ENCODE measurements at regions not wholly inside any gene's neighbourhood (a gene's known extent, or its start where the extent isn't known, plus 50 kb on each side); places are given as distances from the start of the nearest gene placed in this dataset.

DNA sequence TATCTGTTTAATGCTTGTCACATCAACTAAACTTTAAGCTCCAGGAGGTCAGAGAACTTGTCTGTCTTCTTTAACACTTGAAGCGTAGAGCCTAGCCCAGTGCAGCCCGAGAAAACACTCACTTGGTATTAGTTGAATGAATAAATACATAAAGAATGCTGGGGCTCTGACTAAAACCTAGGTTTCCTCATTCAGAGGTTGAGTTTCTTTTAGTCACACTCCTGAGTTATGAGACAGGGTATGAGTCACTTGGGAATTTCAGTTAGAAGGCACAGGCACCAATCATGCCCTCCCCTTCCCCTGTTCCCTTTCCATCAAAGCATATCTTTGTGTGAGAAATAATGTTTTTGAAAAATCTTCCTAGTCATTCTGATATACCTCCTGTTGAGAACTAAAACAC is 589.8 kb upstream of the DPPA4 start:
- DNase-seq: no peak
- 37 to 52% (median 43%) methylated on average over 2 of the region's 2 CpGs for WGBS, 4 donors

DNA sequence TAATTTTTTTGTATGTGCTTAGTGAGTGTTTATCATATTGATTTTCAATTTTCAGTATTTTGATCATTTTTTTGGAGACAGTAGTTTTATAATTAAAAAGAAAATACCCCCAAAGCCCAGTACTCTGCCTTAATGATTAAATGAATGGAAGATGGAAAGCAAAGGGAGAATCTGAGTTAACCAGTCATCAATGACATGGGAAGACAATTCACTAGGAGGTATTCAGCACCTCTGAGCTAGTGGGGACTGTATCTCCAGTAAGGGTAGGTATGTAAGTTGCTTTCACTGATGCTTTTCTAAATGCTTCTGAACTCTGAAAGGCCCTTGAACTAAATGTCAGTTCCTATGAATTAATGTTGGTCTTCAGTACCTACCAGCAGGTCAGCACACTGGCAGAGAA is 590.4 kb upstream of the DPPA4 start:
- H3K4me1 ChIP-seq (replicated peaks in 1 of 2): no peaks in the 10 kb centered on the region
- DNase-seq: no peak
- TF ChIP-seq, protein P1, sequence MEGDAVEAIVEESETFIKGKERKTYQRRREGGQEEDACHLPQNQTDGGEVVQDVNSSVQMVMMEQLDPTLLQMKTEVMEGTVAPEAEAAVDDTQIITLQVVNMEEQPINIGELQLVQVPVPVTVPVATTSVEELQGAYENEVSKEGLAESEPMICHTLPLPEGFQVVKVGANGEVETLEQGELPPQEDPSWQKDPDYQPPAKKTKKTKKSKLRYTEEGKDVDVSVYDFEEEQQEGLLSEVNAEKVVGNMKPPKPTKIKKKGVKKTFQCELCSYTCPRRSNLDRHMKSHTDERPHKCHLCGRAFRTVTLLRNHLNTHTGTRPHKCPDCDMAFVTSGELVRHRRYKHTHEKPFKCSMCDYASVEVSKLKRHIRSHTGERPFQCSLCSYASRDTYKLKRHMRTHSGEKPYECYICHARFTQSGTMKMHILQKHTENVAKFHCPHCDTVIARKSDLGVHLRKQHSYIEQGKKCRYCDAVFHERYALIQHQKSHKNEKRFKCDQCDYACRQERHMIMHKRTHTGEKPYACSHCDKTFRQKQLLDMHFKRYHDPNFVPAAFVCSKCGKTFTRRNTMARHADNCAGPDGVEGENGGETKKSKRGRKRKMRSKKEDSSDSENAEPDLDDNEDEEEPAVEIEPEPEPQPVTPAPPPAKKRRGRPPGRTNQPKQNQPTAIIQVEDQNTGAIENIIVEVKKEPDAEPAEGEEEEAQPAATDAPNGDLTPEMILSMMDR (IDR thresholded peaks at IDR 0.05): no peak
- no peak for TF ChIP-seq POLR2A (IDR thresholded peaks at IDR 0.05)
- H3K36me3 ChIP-seq (replicated peaks in 1 of 2): no peaks in the 10 kb centered on the region
- no peaks in the 10 kb centered on the region for H3K9me3 ChIP-seq (replicated peaks in 1 of 3)
- H3K4me3 ChIP-seq: no peak overlapping the region
- intact Hi-C loops (cut with DNase I): no loop called here
- no peak overlapping the region for H3K27ac ChIP-seq
- no peaks in the 10 kb centered on the region for H3K27me3 ChIP-seq

More for the DNA sequence above, 589.8 kb upstream of the DPPA4 start:
- Histone ChIP-seq H3K4me1 (replicated peaks in 1 of 2) (no peaks in the 10 kb centered on the region), H3K36me3 (replicated peaks in 1 of 2) (no peaks in the 10 kb centered on the region), H3K4me3 (no peak overlapping the region), H3K27ac (no peak overlapping the region), H3K27me3 (no peaks in the 10 kb centered on the region), H3K9me3 (replicated peaks in 1 of 3) (no peaks in the 10 kb centered on the region)
- no peak for TF ChIP-seq POLR2A (IDR thresholded peaks at IDR 0.05)
- TF ChIP-seq, protein P1 (IDR thresholded peaks at IDR 0.05): no peak
- intact Hi-C loops (cut with DNase I): no loop called here

DNA sequence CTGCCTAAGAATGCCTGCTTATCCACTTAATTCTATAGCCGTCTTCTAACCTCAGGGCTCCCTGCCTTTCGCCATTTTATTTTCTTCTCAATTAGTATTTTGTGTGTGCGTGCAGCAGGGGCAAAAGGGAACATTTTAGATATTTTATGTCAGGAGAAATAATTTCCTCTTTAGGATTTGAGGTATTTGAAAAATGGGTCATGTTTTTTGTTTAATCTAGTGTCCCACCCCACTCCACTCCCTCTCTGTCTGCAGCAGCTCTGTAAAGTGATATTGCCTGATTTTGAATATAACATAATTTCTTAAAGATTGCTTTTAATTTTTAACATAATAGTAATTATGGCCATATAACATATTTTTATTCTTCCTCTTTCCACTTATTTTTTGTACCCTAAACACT is 593.2 kb upstream of the DPPA4 start:
- Histone ChIP-seq H3K4me3 (no peak overlapping the region), H3K27ac (no peak overlapping the region), H3K4me1 (replicated peaks in 1 of 2) (no peaks in the 10 kb centered on the region), H3K9me3 (replicated peaks in 1 of 3) (no peaks in the 10 kb centered on the region), H3K36me3 (replicated peaks in 1 of 2) (no peaks in the 10 kb centered on the region), H3K27me3 (no peaks in the 10 kb centered on the region)
- DNase-seq: no peak
- WGBS, 4 donors: 40 to 69% (median 61%) methylated on average over 3 of the region's 3 CpGs
- intact Hi-C loops (cut with DNase I): no loop called here
- TF ChIP-seq, protein P1 (IDR thresholded peaks at IDR 0.05): no peak
- TF ChIP-seq POLR2A (IDR thresholded peaks at IDR 0.05): no peak

DNA sequence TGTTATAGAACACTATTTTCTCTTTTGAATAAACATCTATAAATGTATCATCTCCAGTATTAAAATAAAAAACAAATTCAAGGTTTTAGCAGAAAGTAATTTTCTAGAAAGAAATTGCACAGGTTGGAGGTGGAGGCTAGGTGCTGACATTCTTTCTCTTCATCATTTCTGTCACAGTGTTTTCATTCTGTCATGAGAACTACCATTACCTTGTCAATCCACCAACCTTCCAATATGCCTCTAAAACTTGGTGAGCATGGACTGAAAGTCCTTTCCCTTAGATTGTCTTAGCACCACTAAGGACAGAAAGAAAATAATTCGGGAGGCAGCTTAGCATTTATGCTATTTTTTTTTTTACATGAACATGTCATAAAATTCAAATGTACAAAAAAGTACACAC is 596.2 kb upstream of the DPPA4 start:
- WGBS, 4 donors: 20 to 75% (median 35%) methylated on average over 1 of the region's 1 CpG
- Histone ChIP-seq H3K27me3 (no peaks in the 10 kb centered on the region), H3K9me3 (replicated peaks in 1 of 3) (no peaks in the 10 kb centered on the region), H3K27ac (no peak overlapping the region), H3K36me3 (replicated peaks in 1 of 2) (no peaks in the 10 kb centered on the region), H3K4me1 (replicated peaks in 1 of 2) (no peaks in the 10 kb centered on the region), H3K4me3 (no peak overlapping the region)
- intact Hi-C loops (cut with DNase I): no loop called here
- TF ChIP-seq, protein P1 (IDR thresholded peaks at IDR 0.05): no peak
- TF ChIP-seq POLR2A (IDR thresholded peaks at IDR 0.05): no peak
- no peak for DNase-seq
